ENCODE measurements at regions not wholly inside any gene's neighbourhood (a gene's known extent, or its start where the extent isn't known, plus 50 kb on each side); places are given as distances from the start of the nearest gene placed in this dataset.
"Not testable (repeated sequence)": the region's sequence is repeated elsewhere in the genome, so short reads cannot be mapped to it uniquely, and the experiment has no call there.

GRCh38 chr9:13939701-13940490 is 374.0 kb downstream of the NFIB start:
- DNase-seq = no peak

- DNase-seq = no peak
Observed at GRCh38 chr9:13939134-13939533, 374.8 kb downstream of the NFIB start.

GRCh38 chr9:13934416-13934815 is 379.5 kb downstream of the NFIB start:
- no peak for DNase-seq

GRCh38 chr9:13933268-13933656 is 380.7 kb downstream of the NFIB start:
- no peak for DNase-seq

GRCh38 chr9:13932528-13933267 is 381.2 kb downstream of the NFIB start:
- no peak for DNase-seq

GRCh38 chr9:13929013-13929412 is 384.9 kb downstream of the NFIB start:
- no peak for DNase-seq

- no peak for DNase-seq
Observed at GRCh38 chr9:13923381-13923780, 390.6 kb downstream of the NFIB start.

- DNase-seq = no peak
Observed at GRCh38 chr9:13920557-13920956, 393.4 kb downstream of the NFIB start.

- no peak for DNase-seq
Observed at GRCh38 chr9:13919401-13919800, 394.5 kb downstream of the NFIB start.

GRCh38 chr9:13917534-13917933 is 396.4 kb downstream of the NFIB start:
- no peak for DNase-seq

- no peak for DNase-seq
Observed at GRCh38 chr9:13915591-13916301, 398.2 kb downstream of the NFIB start.

- no peak for DNase-seq
Observed at GRCh38 chr9:13915131-13915530, 398.8 kb downstream of the NFIB start.

GRCh38 chr9:13911473-13911872 is 402.5 kb downstream of the NFIB start:
- DNase-seq = no peak

GRCh38 chr9:13907842-13908241 is 406.1 kb downstream of the NFIB start:
- not testable (repeated sequence) for DNase-seq

- DNase-seq = no peak
Observed at GRCh38 chr9:13904746-13905145, 409.2 kb downstream of the NFIB start.

GRCh38 chr9:13904311-13904710 is 409.6 kb downstream of the NFIB start:
- no peak for DNase-seq

- no peak for DNase-seq
Observed at GRCh38 chr9:13902286-13903066, 411.5 kb downstream of the NFIB start.

GRCh38 chr9:13901176-13901575 is 412.8 kb downstream of the NFIB start:
- DNase-seq = no peak

- DNase-seq = no peak
Observed at GRCh38 chr9:13900449-13900848, 413.5 kb downstream of the NFIB start.

GRCh38 chr9:13899924-13900323 is 414.0 kb downstream of the NFIB start:
- no peak for DNase-seq

GRCh38 chr9:13898957-13899356 is 415.0 kb downstream of the NFIB start:
- DNase-seq = no peak

GRCh38 chr9:13896922-13897835 is 416.8 kb downstream of the NFIB start:
- DNase-seq = no peak

Data from hematopoietic multipotent progenitor cell treated with erythropoietin and hydrocortisone succinate and interleukin-3 and kit ligand, for 8 days (in vitro differentiated cells).